GM10266 (cell line): ENCODE measurements at regions not wholly inside any gene's neighbourhood (a gene's known extent, or its start where the extent isn't known, plus 50 kb on each side); places are given as distances from the start of the nearest gene placed in this dataset.

Source experiments
- DNase-seq: peaks from one replicate; pipeline ENCODE4 v3.0.0; 2012; ENCODE audit errors: extremely low spot score
- TF ChIP-seq, protein P1 (sequence below): IDR thresholded peaks from 2 replicates; pipeline ENCODE4 v1.5.1; 2012; ENCODE audit warnings: mild to moderate bottlenecking, low read depth; ENCODE audit not compliant: control insufficient read depth, insufficient read depth; ENCODE audit errors: missing control alignments

DNA sequence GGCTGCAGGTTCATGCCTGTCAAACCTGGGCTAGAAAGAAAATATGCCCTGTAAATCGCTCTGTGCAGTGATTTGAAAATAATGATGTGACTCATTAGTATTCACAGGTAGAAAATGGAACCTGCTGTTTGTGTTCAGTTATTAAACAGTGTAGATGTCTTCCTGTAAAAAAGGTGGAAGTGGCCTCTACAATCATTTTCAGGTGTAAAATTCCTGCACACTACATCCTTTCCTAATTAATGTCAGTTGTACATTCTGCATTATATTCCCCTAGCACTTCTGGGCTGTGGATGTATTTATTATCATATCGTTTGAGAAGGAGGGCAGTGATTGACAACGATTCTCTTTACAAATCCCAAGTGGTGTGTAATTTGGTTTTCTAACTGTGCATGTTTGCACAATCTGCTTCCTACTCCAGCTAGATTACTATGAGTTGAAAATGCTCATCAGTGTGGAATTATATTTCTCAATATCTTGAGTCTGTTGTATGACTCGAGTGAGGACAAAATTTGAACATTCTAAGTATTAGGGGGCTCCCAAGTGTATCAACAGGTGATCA, 454.0 kb upstream of the DDI1 start:
- DNase-seq: no peak

GRCh38 chr11:103584021-103584420, 452.4 kb upstream of the DDI1 start:
- TF ChIP-seq, protein P1, sequence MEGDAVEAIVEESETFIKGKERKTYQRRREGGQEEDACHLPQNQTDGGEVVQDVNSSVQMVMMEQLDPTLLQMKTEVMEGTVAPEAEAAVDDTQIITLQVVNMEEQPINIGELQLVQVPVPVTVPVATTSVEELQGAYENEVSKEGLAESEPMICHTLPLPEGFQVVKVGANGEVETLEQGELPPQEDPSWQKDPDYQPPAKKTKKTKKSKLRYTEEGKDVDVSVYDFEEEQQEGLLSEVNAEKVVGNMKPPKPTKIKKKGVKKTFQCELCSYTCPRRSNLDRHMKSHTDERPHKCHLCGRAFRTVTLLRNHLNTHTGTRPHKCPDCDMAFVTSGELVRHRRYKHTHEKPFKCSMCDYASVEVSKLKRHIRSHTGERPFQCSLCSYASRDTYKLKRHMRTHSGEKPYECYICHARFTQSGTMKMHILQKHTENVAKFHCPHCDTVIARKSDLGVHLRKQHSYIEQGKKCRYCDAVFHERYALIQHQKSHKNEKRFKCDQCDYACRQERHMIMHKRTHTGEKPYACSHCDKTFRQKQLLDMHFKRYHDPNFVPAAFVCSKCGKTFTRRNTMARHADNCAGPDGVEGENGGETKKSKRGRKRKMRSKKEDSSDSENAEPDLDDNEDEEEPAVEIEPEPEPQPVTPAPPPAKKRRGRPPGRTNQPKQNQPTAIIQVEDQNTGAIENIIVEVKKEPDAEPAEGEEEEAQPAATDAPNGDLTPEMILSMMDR: no peak
- DNase-seq: no peak

More for the DNA sequence above, 454.0 kb upstream of the DDI1 start:
- TF ChIP-seq, protein P1: no peak

DNA sequence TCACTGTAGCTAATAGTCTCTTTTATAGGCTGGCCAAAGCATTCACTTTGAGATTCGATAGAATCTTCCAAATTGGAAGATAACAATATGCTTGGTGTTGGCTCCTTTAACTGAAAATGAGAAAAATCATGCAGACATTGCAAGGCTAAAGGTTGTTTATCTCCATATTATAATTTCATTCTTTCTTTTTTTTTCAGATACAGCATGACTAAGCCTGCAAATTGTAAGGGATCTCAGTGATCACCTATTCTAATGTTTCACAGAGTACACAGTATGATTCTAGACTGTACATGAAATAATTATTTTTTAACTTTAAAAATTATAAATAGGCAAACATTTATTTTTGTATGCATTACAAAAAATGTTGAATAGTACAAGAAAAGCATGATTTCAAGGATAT, 451.7 kb upstream of the DDI1 start:
- TF ChIP-seq, protein P1: no peak
- no peak for DNase-seq

DNA sequence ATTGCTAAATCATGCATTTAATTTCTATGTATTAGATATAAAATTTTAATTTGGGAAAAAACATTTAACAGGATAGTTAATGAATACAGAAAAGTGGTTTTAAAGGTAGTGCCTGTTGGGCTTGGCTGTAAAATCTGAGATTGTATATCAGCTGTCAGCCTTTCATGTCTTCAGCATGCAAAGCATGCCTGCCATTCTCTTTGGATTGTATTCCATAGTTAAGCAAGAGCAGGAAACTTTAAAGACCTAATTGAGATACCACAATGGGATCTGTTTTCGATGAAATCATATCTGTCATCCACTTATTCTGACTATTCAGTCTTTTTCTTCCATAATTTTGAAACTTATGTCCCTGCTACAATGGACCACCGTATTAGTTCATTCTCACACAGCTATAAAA, 451.0 kb upstream of the DDI1 start:
- no peak for DNase-seq

DNA sequence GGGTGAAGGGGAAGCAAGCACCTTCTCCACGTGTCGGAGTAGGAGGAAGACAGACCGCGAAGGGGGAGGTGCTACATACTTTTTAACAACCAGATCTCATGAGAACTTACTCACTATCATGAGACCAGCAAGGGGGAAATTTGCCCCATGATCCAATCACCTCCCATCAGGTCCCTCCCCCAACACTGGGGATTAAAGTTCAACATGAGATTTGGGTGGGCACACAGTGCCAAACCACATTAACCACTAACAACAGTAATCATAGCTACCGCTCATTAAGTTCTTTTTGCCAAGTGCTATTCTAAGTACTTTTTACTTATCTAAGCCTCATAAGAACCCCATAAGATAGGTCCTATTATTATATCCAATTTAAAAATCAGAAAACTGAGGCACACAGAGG, 450.5 kb upstream of the DDI1 start:
- TF ChIP-seq, protein P1: no peak
- DNase-seq: no peak

More for the DNA sequence above, 451.0 kb upstream of the DDI1 start:
- TF ChIP-seq, protein P1: no peak

- DNase-seq: no peak
- TF ChIP-seq, protein P1: no peak
Observed at GRCh38 chr11:103586756-103587155, 449.7 kb upstream of the DDI1 start.

DNA sequence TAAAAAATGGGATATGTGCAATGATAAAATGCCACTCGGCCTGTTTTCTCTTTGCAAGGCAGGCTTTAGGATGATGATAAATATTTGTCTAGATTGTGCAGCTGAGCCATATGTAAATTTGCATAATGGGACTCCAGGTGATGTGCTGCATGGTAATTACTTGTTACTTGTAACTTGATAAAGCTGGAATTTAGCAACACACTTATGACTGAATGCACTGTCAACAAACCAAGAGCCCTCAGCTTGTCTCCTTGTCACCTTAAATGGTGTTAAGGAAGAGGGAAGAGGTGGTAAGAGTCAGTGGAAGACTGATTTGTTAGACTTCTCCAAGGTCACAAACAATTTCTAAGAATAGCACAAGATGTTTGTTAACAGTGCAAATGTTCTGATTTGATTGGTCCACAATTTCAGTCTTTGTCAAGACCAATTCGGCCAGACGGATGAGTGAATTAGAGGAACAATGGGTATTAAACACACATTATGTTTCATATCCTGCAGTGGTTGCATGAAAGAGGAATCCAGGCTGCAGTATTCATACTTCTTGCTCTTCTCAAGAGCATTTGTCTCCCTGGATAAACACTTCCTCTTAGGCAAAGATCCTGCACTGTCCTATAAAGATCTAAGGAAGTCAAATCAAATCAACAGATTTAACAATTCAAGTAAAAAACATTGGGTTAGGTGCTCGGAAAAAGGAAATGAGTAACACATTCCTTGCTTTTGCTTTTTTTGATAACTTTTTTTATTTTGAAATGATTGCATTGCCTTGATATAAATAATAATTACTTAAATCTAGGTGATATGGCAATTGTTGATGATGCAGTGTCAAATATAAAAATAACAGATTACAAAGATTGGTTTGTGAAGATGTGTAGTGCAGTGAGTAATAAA, 448.3 kb upstream of the DDI1 start:
- TF ChIP-seq, protein P1: no peak
- no peak for DNase-seq
